ENCODE measurements at regions not wholly inside any gene's neighbourhood (a gene's known extent, or its start where the extent isn't known, plus 50 kb on each side); places are given as distances from the start of the nearest gene placed in this dataset.

DNA sequence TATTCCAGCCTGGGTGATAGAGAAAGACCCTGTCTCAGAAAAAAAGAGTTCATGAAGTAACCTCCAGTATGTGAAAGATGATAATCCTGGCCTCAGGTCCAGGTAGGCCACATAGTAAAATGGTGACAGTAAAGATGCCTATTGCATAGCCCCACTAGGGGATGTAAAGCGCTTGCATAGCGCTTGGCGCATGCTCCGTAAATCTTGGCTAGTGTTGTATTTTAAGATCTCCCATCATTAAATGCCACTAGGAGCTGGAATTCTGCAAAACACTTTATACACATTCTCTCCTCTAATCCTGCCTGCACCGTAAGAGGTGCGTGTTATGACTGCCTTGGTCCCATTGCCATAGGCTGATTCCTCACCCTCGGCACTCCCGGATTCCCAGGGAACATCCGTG, 153.6 kb downstream of the TFCP2L1 start:
- H3K4me3 ChIP-seq (ENCODE audit: low read depth, low read length): no peak overlapping the region
- DNase-seq (ENCODE audit: low read depth): no peak
- no peak for TF ChIP-seq MYC (IDR thresholded peaks at IDR 0.05; ENCODE audit: low read depth, low read length)
- TF ChIP-seq POLR2A (IDR thresholded peaks at IDR 0.05; ENCODE audit: extremely low read depth, insufficient read length): no peak
- TF ChIP-seq, protein P1, sequence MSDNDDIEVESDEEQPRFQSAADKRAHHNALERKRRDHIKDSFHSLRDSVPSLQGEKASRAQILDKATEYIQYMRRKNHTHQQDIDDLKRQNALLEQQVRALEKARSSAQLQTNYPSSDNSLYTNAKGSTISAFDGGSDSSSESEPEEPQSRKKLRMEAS (IDR thresholded peaks at IDR 0.05; ENCODE audit: low read depth, low read length): no peak
- TF ChIP-seq, protein P2, sequence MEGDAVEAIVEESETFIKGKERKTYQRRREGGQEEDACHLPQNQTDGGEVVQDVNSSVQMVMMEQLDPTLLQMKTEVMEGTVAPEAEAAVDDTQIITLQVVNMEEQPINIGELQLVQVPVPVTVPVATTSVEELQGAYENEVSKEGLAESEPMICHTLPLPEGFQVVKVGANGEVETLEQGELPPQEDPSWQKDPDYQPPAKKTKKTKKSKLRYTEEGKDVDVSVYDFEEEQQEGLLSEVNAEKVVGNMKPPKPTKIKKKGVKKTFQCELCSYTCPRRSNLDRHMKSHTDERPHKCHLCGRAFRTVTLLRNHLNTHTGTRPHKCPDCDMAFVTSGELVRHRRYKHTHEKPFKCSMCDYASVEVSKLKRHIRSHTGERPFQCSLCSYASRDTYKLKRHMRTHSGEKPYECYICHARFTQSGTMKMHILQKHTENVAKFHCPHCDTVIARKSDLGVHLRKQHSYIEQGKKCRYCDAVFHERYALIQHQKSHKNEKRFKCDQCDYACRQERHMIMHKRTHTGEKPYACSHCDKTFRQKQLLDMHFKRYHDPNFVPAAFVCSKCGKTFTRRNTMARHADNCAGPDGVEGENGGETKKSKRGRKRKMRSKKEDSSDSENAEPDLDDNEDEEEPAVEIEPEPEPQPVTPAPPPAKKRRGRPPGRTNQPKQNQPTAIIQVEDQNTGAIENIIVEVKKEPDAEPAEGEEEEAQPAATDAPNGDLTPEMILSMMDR (IDR thresholded peaks at IDR 0.05; ENCODE audit: low read depth, low read length): no peak

DNA sequence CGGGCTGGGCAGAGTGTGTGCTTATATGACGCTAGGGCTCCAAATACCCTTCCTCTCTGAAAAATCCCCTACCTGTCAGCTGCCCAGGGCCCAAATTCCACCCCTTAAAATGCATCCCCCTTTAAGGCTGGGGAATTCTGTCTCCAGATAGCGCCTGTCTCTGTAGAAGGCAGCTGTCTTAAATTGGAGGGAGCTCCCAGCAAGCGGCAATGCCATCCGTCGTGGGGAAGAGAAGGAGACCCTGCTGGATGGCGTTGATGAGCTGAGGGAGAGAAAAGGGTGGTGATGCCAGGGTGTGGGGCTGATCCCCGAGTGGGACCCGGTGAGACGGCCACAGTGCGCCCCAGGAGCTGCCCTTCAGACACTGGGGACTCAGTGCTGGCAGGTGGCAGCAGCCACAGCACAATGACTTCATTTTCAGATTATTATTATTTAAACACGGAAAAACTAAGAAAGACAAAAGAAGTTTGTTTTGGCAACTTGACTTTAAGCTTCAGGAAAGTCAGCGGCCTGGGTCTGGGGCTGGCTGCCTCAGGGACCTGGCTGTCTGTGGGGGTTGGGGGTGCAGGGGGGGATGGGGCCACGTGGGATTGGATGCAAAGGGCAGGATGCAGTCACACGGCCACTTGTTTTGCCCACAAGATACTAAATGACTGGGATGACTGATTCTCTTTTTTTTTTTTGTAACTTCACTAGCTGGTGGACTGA, 152.8 kb downstream of the TFCP2L1 start:
- no peak overlapping the region for H3K4me3 ChIP-seq (ENCODE audit: low read depth, low read length)

DNA sequence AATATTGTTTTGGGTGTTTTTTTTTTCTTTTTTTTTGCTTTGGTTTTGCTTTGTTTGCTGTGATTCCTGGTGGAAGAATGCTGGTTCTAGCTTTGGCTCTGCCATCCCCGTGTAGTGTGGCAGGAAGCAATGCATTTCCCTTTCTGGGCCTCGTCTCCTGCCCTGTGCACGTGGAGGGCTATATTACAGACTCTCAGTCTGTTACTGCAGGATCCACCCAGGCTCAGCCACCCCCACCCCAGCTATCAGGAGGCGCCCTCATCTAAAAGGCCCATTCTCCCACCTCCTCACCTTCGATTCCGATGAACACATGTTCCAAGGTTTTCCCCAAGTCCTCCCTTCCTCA, 152.3 kb downstream of the TFCP2L1 start:
- DNase-seq (ENCODE audit: low read depth): no peak
- no peak overlapping the region for H3K4me3 ChIP-seq (ENCODE audit: low read depth, low read length)
- no peak for TF ChIP-seq POLR2A (IDR thresholded peaks at IDR 0.05; ENCODE audit: extremely low read depth, insufficient read length)
- TF ChIP-seq MYC (IDR thresholded peaks at IDR 0.05; ENCODE audit: low read depth, low read length): no peak
- TF ChIP-seq, protein P2 (IDR thresholded peaks at IDR 0.05; ENCODE audit: low read depth, low read length): no peak
- TF ChIP-seq, protein P1 (IDR thresholded peaks at IDR 0.05; ENCODE audit: low read depth, low read length): no peak

More for the DNA sequence above, 152.8 kb downstream of the TFCP2L1 start:
- TF ChIP-seq, protein P1 (IDR thresholded peaks at IDR 0.05; ENCODE audit: low read depth, low read length): no peak
- TF ChIP-seq POLR2A (IDR thresholded peaks at IDR 0.05; ENCODE audit: extremely low read depth, insufficient read length) (no peak), MYC (IDR thresholded peaks at IDR 0.05; ENCODE audit: low read depth, low read length) (no peak)
- TF ChIP-seq, protein P2 (IDR thresholded peaks at IDR 0.05; ENCODE audit: low read depth, low read length): no peak
- DNase-seq (ENCODE audit: low read depth): no peak

DNA sequence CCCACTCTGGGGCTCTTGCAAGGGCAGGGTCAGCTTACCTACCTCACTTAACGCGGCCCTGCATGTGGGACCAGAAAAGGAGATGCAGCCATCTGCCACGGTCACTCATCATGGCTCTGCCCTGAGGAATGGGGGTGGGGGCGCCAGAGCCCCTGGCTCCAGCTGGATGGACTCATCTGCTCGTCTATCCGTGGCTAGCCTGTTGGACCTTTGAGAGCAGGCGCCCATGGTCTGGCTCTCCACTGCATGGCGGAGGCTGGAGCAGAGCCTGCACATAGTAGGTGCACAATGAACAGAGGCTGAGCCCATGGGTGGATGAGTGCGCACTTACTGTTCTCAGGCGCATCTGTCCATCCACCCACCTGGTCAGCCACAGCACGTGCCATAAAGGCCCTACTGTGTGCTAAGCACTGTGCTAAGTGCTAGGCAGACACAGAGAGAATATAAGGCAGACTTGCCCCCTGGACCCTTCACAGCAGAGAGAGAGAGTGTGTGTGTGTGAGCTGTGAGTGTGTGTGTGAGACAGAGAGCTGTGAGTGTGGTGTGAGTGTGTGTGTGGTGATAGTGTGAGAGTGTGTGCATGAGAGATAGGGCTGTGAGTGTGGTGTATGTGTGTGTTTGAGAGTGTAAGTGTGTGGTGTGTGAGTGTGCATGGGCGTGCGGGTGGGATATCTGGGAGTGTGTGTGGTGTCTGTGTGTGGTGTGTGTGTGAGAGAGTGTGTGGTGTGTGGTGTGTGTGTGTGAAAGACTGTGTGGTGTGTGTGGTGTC, 151.3 kb downstream of the TFCP2L1 start:
- TF ChIP-seq POLR2A (IDR thresholded peaks at IDR 0.05; ENCODE audit: extremely low read depth, insufficient read length) (no peak), MYC (IDR thresholded peaks at IDR 0.05; ENCODE audit: low read depth, low read length) (no peak)
- TF ChIP-seq, protein P2 (IDR thresholded peaks at IDR 0.05; ENCODE audit: low read depth, low read length): no peak
- TF ChIP-seq, protein P1 (IDR thresholded peaks at IDR 0.05; ENCODE audit: low read depth, low read length): no peak
- no peak for DNase-seq (ENCODE audit: low read depth)
- no peak overlapping the region for H3K4me3 ChIP-seq (ENCODE audit: low read depth, low read length)

DNA sequence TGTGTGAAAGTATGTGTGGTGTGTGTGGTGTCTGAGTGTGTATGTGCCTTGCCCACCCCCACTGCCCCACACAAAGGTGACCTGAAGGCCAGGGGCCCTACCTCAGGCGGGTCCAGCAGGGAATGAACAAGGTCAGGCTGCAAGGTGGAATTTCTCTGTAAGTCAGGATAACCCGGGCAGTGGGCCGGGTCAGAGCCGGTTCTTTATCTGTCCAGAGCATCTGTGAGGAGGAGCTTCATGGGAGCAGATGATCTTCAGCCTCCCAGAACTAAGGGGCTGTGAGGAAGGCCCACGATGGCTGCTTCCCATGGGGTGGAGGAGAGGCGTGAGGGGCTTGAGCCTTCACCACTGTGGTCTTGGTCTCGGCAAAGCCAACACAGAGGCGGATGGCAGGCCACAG, 150.3 kb downstream of the TFCP2L1 start:
- DNase-seq (ENCODE audit: low read depth): no peak
- TF ChIP-seq, protein P1 (IDR thresholded peaks at IDR 0.05; ENCODE audit: low read depth, low read length): no peak
- TF ChIP-seq, protein P2 (IDR thresholded peaks at IDR 0.05; ENCODE audit: low read depth, low read length): no peak
- TF ChIP-seq POLR2A (IDR thresholded peaks at IDR 0.05; ENCODE audit: extremely low read depth, insufficient read length) (no peak), MYC (IDR thresholded peaks at IDR 0.05; ENCODE audit: low read depth, low read length) (no peak)
- H3K4me3 ChIP-seq (ENCODE audit: low read depth, low read length): no peak overlapping the region

Measured in NB4 (cell line).